Keratinocyte (primary cell): ENCODE measurements at regions not wholly inside any gene's neighbourhood (a gene's known extent, or its start where the extent isn't known, plus 50 kb on each side); places are given as distances from the start of the nearest gene placed in this dataset.

ENCODE experiments used
- EZH2 ChIP-seq: IDR thresholded peaks from one replicate; pipeline ENCODE4 v1.6.1; 2012; ENCODE audit warnings: inconsistent platforms, mild to moderate bottlenecking, low read length, moderate library complexity
- TF ChIP-seq, protein P1 (sequence below), 3 experiments: IDR thresholded peaks in 1 of 3; conservative IDR thresholded peaks in 1 of 3; optimal IDR thresholded peaks in 1 of 3; 2 replicates in 2 of 3; 3 replicates in 1 of 3; pipeline versions ENCODE3 to v1.5.1; 2011; ENCODE audit warnings: low read length in 3 of 3, mild to moderate bottlenecking in 3 of 3, moderate library complexity in 2 of 3, control low read depth in 1 of 3, inconsistent platforms in 1 of 3; ENCODE audit not compliant: insufficient read depth in 2 of 3; ENCODE audit errors: extremely low read depth in 1 of 3

DNA sequence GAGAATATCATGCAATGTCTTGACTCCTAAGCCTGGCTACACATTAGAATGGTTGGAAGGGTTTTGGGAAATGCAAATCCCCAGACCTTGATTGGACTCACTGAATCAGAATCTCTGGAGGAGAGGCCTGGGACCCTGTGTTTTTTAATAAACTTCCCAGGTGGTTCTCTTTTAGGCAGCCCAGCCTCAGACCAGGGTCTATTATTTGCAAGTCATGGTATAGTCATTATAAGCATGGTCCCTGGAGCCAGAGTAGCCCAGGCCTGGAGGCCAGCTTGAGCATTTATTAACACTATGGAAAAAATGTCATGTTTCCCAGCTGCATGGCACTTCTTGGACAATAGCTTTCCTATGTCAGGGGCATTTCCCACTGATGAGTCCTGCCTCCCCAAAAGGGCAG, 266.9 kb downstream of the NPIPA8 start:
- TF ChIP-seq, protein P1, sequence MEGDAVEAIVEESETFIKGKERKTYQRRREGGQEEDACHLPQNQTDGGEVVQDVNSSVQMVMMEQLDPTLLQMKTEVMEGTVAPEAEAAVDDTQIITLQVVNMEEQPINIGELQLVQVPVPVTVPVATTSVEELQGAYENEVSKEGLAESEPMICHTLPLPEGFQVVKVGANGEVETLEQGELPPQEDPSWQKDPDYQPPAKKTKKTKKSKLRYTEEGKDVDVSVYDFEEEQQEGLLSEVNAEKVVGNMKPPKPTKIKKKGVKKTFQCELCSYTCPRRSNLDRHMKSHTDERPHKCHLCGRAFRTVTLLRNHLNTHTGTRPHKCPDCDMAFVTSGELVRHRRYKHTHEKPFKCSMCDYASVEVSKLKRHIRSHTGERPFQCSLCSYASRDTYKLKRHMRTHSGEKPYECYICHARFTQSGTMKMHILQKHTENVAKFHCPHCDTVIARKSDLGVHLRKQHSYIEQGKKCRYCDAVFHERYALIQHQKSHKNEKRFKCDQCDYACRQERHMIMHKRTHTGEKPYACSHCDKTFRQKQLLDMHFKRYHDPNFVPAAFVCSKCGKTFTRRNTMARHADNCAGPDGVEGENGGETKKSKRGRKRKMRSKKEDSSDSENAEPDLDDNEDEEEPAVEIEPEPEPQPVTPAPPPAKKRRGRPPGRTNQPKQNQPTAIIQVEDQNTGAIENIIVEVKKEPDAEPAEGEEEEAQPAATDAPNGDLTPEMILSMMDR (optimal IDR thresholded peaks at IDR 0.05 in 1 of 3, IDR thresholded peaks at IDR 0.05 in 1 of 3, conservative IDR thresholded peaks at IDR 0.05 in 1 of 3; ENCODE audit: extremely low read depth in 1 of 3, insufficient read depth in 2 of 3, low read length in 3 of 3): no peak
- TF ChIP-seq EZH2: no peak
